ENCODE measurements at regions not wholly inside any gene's neighbourhood (a gene's known extent, or its start where the extent isn't known, plus 50 kb on each side); places are given as distances from the start of the nearest gene placed in this dataset.

GRCh38 chr16:8258523-8258922 lies 331.8 kb downstream of the TMEM114 start:
- TF ChIP-seq, protein P1, sequence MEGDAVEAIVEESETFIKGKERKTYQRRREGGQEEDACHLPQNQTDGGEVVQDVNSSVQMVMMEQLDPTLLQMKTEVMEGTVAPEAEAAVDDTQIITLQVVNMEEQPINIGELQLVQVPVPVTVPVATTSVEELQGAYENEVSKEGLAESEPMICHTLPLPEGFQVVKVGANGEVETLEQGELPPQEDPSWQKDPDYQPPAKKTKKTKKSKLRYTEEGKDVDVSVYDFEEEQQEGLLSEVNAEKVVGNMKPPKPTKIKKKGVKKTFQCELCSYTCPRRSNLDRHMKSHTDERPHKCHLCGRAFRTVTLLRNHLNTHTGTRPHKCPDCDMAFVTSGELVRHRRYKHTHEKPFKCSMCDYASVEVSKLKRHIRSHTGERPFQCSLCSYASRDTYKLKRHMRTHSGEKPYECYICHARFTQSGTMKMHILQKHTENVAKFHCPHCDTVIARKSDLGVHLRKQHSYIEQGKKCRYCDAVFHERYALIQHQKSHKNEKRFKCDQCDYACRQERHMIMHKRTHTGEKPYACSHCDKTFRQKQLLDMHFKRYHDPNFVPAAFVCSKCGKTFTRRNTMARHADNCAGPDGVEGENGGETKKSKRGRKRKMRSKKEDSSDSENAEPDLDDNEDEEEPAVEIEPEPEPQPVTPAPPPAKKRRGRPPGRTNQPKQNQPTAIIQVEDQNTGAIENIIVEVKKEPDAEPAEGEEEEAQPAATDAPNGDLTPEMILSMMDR (IDR thresholded peaks at IDR 0.05; ENCODE audit: borderline replicate concordance, control extremely low read depth, extremely low read depth, insufficient read depth, missing control alignments) = no peak
- no peak for DNase-seq (ENCODE audit: low spot score)
- in situ Hi-C loops (cut with MboI; ENCODE audit: low sequenced_read_pairs, unreplicated experiment) = no loop called here

DNA sequence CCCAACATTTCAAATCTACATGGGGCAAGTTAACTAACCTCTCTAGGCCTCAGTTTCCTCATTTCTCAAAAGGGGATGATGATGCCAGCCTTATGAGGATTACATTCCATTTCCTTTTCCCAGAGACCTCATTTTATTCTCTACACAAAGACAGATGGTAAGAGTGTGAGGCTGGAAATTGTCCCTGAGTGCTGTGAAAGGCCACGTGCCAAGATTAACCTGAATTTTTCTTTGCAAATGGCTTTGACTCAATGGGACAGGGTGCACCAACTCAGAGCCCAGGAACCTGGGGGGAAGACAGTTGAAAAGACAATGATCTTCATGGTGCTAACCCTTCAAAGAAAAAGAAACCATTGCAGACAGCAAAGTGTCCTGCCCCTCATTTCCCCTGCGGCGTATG lies 332.8 kb downstream of the TMEM114 start:
- in situ Hi-C loops (cut with MboI; ENCODE audit: low sequenced_read_pairs, unreplicated experiment) = no loop called here
- DNase-seq (ENCODE audit: low spot score) = no peak
- TF ChIP-seq, protein P1 (IDR thresholded peaks at IDR 0.05; ENCODE audit: borderline replicate concordance, control extremely low read depth, extremely low read depth, insufficient read depth, missing control alignments) = no peak

DNA sequence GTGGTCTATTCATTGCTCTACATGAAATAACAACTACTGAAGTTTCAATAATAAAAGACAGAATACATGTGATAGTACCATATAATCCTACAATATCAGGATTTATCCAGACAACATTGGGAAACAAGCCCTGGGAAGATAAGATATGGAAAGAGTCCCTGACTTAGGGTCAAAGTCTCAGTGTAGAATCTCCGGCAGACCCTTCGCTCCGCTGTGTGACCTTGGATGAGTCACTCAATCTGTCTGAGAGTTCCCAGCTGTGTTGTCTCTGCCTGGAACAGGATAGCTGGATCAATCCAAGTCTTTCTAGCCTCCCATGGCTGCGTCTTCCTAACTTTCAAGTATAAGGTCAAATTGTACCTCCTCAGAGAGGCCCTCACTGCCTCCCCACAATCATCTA lies 335.9 kb downstream of the TMEM114 start:
- TF ChIP-seq, protein P1 (IDR thresholded peaks at IDR 0.05; ENCODE audit: borderline replicate concordance, control extremely low read depth, extremely low read depth, insufficient read depth, missing control alignments) = no peak
- in situ Hi-C loops (cut with MboI; ENCODE audit: low sequenced_read_pairs, unreplicated experiment) = no loop called here
- no peak for DNase-seq (ENCODE audit: low spot score)

DNA sequence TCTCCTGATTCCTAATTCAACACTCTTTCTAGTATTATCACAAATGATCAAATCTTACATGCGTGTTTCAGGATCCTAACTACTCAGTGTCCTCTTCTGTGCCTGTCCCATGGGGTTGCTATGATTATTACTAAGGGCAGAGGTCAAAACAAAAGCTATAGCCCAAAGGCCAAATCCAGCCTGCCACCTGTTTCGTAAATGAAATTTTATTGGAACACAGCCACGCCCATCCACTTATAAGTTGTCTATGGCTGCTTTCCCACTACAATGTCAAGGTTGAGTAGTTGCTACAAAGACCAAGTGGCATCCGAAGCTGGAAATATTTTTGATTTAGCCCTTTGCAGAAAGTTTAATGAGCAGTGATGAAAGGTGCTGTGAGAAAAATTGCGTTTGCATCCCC lies 336.6 kb downstream of the TMEM114 start:
- TF ChIP-seq, protein P1 (IDR thresholded peaks at IDR 0.05; ENCODE audit: borderline replicate concordance, control extremely low read depth, extremely low read depth, insufficient read depth, missing control alignments) = no peak
- in situ Hi-C loops (cut with MboI; ENCODE audit: low sequenced_read_pairs, unreplicated experiment) = no loop called here
- DNase-seq (ENCODE audit: low spot score) = no peak

- no peak for DNase-seq (ENCODE audit: low spot score)
- TF ChIP-seq, protein P1 (IDR thresholded peaks at IDR 0.05; ENCODE audit: borderline replicate concordance, control extremely low read depth, extremely low read depth, insufficient read depth, missing control alignments) = no peak
- in situ Hi-C loops (cut with MboI; ENCODE audit: low sequenced_read_pairs, unreplicated experiment) = no loop called here
Measured at GRCh38 chr16:8251727-8252126, 338.6 kb downstream of the TMEM114 start.

GRCh38 chr16:8251298-8251697 lies 339.0 kb downstream of the TMEM114 start:
- TF ChIP-seq, protein P1 (IDR thresholded peaks at IDR 0.05; ENCODE audit: borderline replicate concordance, control extremely low read depth, extremely low read depth, insufficient read depth, missing control alignments) = no peak
- no peak for DNase-seq (ENCODE audit: low spot score)
- in situ Hi-C loops (cut with MboI; ENCODE audit: low sequenced_read_pairs, unreplicated experiment) = no loop called here

DNA sequence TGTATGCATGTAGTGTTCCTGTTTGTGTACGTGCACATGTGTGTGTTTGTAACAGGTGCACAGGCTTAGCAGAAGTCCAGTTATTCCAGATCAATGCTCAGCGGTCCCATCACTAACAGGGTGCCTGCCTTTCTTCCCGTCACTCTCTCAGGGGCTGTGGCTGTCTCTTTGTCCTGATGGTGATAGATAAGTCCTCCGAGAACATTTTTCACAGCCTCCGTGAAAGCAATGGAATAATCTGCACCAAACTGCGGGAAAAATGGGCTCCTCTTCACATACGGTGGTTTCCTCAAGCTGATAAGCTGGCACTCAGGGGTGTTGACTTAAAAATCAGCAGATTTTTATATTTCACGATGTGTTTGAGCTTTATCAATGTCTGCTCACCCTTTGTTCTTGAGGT lies 342.3 kb downstream of the TMEM114 start:
- in situ Hi-C loops (cut with MboI; ENCODE audit: low sequenced_read_pairs, unreplicated experiment) = no loop called here
- no peak for DNase-seq (ENCODE audit: low spot score)

More for the DNA sequence above, 342.3 kb downstream of the TMEM114 start:
- TF ChIP-seq, protein P1 (IDR thresholded peaks at IDR 0.05; ENCODE audit: borderline replicate concordance, control extremely low read depth, extremely low read depth, insufficient read depth, missing control alignments) = no peak
